H1 (cell line): ENCODE measurements at regions not wholly inside any gene's neighbourhood (a gene's known extent, or its start where the extent isn't known, plus 50 kb on each side); places are given as distances from the start of the nearest gene placed in this dataset.
"Not testable (repeated sequence)": the region's sequence is repeated elsewhere in the genome, so short reads cannot be mapped to it uniquely, and the experiment has no call there.

Experiments used
- CTCF ChIA-PET: fragments of 300-600 bp; sonication (Branson Sonifier 250); formaldehyde crosslinking; loops from one replicate; lab custom pipeline; 2021; ENCODE audit not compliant: partially characterized antibody; lab: Charles Lee
- POLR2A ChIA-PET: fragments of 300-600 bp; sonication (Branson Sonifier 250); formaldehyde crosslinking; loops from one replicate; lab custom pipeline; 2021; ENCODE audit warnings: inconsistent platforms; ENCODE audit not compliant: partially characterized antibody; lab: Charles Lee
- DNase-seq, 2 experiments: peaks; one replicate each; pipeline versions ENCODE4 v3.0.0 to v3.0.0-alpha.2; 2010 to 2022; ENCODE audit warnings: low spot score in 2 of 2, low read depth in 1 of 2, mixed read lengths in 1 of 2
- FAIRE-seq: peaks from 2 replicates; lab custom pipeline; 2011; peaks lifted over from hg19 to GRCh38; lab: Jason Lieb, UNC
- H2AFZ ChIP-seq: 2 replicates; pipeline ENCODE4 v1.8.1; 2012; ENCODE audit warnings: low read length, inconsistent platforms
- H2AK5ac ChIP-seq: 2 replicates; pipeline ENCODE4 v1.6.1; 2013; ENCODE audit warnings: low read depth, low read length
- H2BK120ac ChIP-seq: replicated peaks from 2 replicates; pipeline ENCODE3; 2013; ENCODE audit warnings: low read depth, low read length, inconsistent platforms
- H2BK12ac ChIP-seq: 2 replicates; pipeline ENCODE4 v1.6.1; 2013; ENCODE audit warnings: low read depth, low read length
- H2BK15ac ChIP-seq: 2 replicates; pipeline ENCODE4 v1.6.1; 2013; ENCODE audit warnings: low read length
- H2BK20ac ChIP-seq: 2 replicates; pipeline ENCODE4 v1.6.1; 2013; ENCODE audit warnings: low read length
- H2BK5ac ChIP-seq: 2 replicates; pipeline ENCODE4 v1.6.1; 2013; ENCODE audit warnings: low read depth, low read length
- H3K14ac ChIP-seq: 2 replicates; pipeline ENCODE4 v1.6.1; 2013; ENCODE audit warnings: inconsistent platforms; ENCODE audit not compliant: insufficient read length
- H3K18ac ChIP-seq: 2 replicates; pipeline ENCODE4 v1.6.1; 2013; ENCODE audit warnings: low read length; ENCODE audit errors: extremely low read depth
- H3K23ac ChIP-seq: 2 replicates; pipeline ENCODE4 v1.6.1; 2013; ENCODE audit warnings: inconsistent platforms; ENCODE audit not compliant: insufficient read length
- H3K23me2 ChIP-seq: 2 replicates; pipeline ENCODE4 v1.6.1; 2013; ENCODE audit warnings: low read depth, low read length
- H3K27ac ChIP-seq: 2 replicates; pipeline ENCODE4 v1.6.1; 2011; ENCODE audit warnings: low read depth, low read length, inconsistent platforms
- H3K27me3 ChIP-seq, 4 experiments: replicated peaks in 1 of 4; 1 replicate in 1 of 4; 2 replicates in 3 of 4; pipeline versions ENCODE4 v1.6.1 to v1.8.1; 2011 to 2013; ENCODE audit warnings: low read length in 3 of 4, mild to moderate bottlenecking in 3 of 4, inconsistent platforms in 2 of 4, mixed read lengths in 2 of 4, moderate library complexity in 1 of 4; ENCODE audit not compliant: control insufficient read depth in 3 of 4, insufficient read depth in 3 of 4; ENCODE audit errors: extremely low read depth in 1 of 4
- H3K36me3 ChIP-seq, 4 experiments: 2 replicates each; pipeline versions ENCODE4 v1.6.1 to v1.8.1; 2011 to 2013; ENCODE audit warnings: mild to moderate bottlenecking in 4 of 4, low read length in 3 of 4, moderate library complexity in 2 of 4, control low read depth in 1 of 4, inconsistent platforms in 1 of 4; ENCODE audit not compliant: insufficient read depth in 4 of 4, control insufficient read depth in 2 of 4
- H3K4ac ChIP-seq: replicated peaks from 2 replicates; pipeline ENCODE3; 2013; ENCODE audit warnings: low read length, low read depth, mixed read lengths, inconsistent platforms; ENCODE audit not compliant: insufficient read length
- H3K4me1 ChIP-seq, 4 experiments: replicated peaks in 1 of 4; 1 replicate in 1 of 4; 2 replicates in 3 of 4; pipeline versions ENCODE4 v1.6.1 to v1.8.1; 2011 to 2013; ENCODE audit warnings: low read length in 3 of 4, inconsistent platforms in 2 of 4, mixed read lengths in 1 of 4; ENCODE audit not compliant: insufficient read depth in 4 of 4, control insufficient read depth in 3 of 4
- H3K4me2 ChIP-seq, 2 experiments: 2 replicates each; pipeline versions ENCODE4 v1.6.1 to v1.8.1; 2011 to 2013; ENCODE audit warnings: low read depth in 2 of 2, low read length in 2 of 2, control low read depth in 1 of 2, inconsistent platforms in 1 of 2, mild to moderate bottlenecking in 1 of 2; ENCODE audit not compliant: insufficient read depth in 1 of 2
- H3K4me3 ChIP-seq, 4 experiments: fragments of 200-600, 300-600 bp in 1 of 4; sonication (generic), shearing (Covaris generic), sonication (Bioruptor Twin) in 1 of 4; 2 replicates each; pipeline versions ENCODE4 v1.5.1 to v1.8.1; 2011 to 2016; ENCODE audit warnings: low read length in 4 of 4, low read depth in 3 of 4, control low read depth in 2 of 4, inconsistent platforms in 2 of 4, mild to moderate bottlenecking in 2 of 4, mixed read lengths in 1 of 4, moderate library complexity in 1 of 4; ENCODE audit not compliant: insufficient read depth in 2 of 4; ENCODE audit errors: extremely low read depth in 1 of 4
- H3K56ac ChIP-seq: replicated peaks from 2 replicates; pipeline ENCODE3; 2013; ENCODE audit warnings: low read depth, mild to moderate bottlenecking, mixed read lengths, low read length, inconsistent platforms; ENCODE audit not compliant: insufficient read length
- H3K79me1 ChIP-seq: 2 replicates; pipeline ENCODE4 v1.6.1; 2013; ENCODE audit warnings: low read depth, low read length, control low read depth
- H3K79me2 ChIP-seq, 2 experiments: 2 replicates each; pipeline versions ENCODE4 v1.6.1 to v1.8.1; 2012 to 2013; ENCODE audit warnings: low read length in 2 of 2, mild to moderate bottlenecking in 2 of 2, inconsistent platforms in 1 of 2; ENCODE audit not compliant: insufficient read depth in 2 of 2, control insufficient read depth in 1 of 2
- H3K9ac ChIP-seq, 4 experiments: replicated peaks in 1 of 4; 1 replicate in 1 of 4; 2 replicates in 3 of 4; pipeline versions ENCODE4 v1.6.1 to v1.8.1; 2011 to 2013; ENCODE audit warnings: low read depth in 3 of 4, low read length in 3 of 4, control low read depth in 2 of 4, mild to moderate bottlenecking in 2 of 4, moderate library complexity in 2 of 4, inconsistent platforms in 1 of 4; ENCODE audit errors: extremely low read depth in 1 of 4
- H3K9me3 ChIP-seq, 2 experiments: 2 replicates each; pipeline versions ENCODE4 v1.6.1 to v1.8.1; 2012 to 2013; ENCODE audit warnings: mild to moderate bottlenecking in 2 of 2, moderate library complexity in 2 of 2, control low read depth in 1 of 2, inconsistent platforms in 1 of 2, low read depth in 1 of 2, low read length in 1 of 2, mixed read lengths in 1 of 2; ENCODE audit not compliant: insufficient read depth in 2 of 2
- H4K20me1 ChIP-seq, 2 experiments: replicated peaks in 1 of 2; 2 replicates each; pipeline versions ENCODE3 to v1.8.1; 2011 to 2013; ENCODE audit warnings: inconsistent platforms in 2 of 2, low read length in 2 of 2, mild to moderate bottlenecking in 1 of 2; ENCODE audit not compliant: insufficient read depth in 2 of 2, control insufficient read depth in 1 of 2
- H4K5ac ChIP-seq: 2 replicates; pipeline ENCODE4 v1.6.1; 2013; ENCODE audit warnings: low read length, low read depth, mixed read lengths, inconsistent platforms; ENCODE audit not compliant: insufficient read length
- H4K8ac ChIP-seq: 2 replicates; pipeline ENCODE4 v1.8.0; 2013; ENCODE audit warnings: mild to moderate bottlenecking, moderate library complexity, low read length, inconsistent platforms; ENCODE audit not compliant: insufficient read depth; ENCODE audit errors: extremely low read depth
- H4K91ac ChIP-seq: replicated peaks from 2 replicates; pipeline ENCODE3; 2013; ENCODE audit warnings: low read length, mixed read lengths, inconsistent platforms; ENCODE audit not compliant: insufficient read length
- WGBS, 2 experiments: shearing (Covaris generic) in 1 of 2; methylation state at CpG; one replicate each; pipeline versions ENCODE4 v1.1.6 to v1.1.7; 2013 to 2015; ENCODE audit warnings: low lambda C conversion rate in 2 of 2, mixed read lengths in 2 of 2, inconsistent platforms in 1 of 2, low coverage in 1 of 2, missing lambda C conversion rate in 1 of 2; ENCODE audit not compliant: insufficient replicate concordance in 2 of 2, insufficient coverage in 1 of 2, insufficient read length in 1 of 2; ENCODE audit errors: extremely low coverage in 1 of 2, missing lambda C conversion rate in 1 of 2; 5-methylcytosine and 5-hydroxymethylcytosine counted together

DNA sequence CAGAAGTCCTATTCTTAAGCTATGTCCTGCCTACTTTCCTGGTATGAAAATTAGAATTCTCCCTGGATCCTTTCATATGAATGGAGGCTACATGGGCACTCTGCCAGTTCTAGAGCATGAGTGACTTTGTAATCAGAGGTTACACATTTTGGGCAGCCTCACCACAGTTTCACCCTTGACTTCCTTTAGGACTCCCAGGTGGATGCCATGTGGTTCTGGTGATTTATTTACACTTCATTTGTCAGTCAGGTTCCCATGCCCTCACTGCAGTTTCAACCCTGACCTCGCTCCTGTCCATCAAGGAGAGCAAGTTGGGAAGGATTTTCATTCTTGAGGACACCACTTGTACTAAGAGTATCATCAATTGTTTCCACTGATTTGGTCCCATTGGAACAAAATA lies 344.4 kb upstream of the FRG2C start:
- H2BK12ac ChIP-seq, H2BK120ac ChIP-seq, H3K56ac ChIP-seq, H3K4me3 ChIP-seq, H2BK15ac ChIP-seq, DNase-seq, H4K91ac ChIP-seq, H3K4me1 ChIP-seq, FAIRE-seq, H3K9ac ChIP-seq, H3K14ac ChIP-seq, H3K27ac ChIP-seq, H3K23me2 ChIP-seq, H3K4me2 ChIP-seq, H3K4ac ChIP-seq, H3K36me3 ChIP-seq, H3K27me3 ChIP-seq, H3K79me2 ChIP-seq, H3K18ac ChIP-seq, H3K23ac ChIP-seq, H4K20me1 ChIP-seq, H3K79me1 ChIP-seq, H2BK5ac ChIP-seq, H3K9me3 ChIP-seq, POLR2A ChIA-PET, H2BK20ac ChIP-seq, H4K5ac ChIP-seq, H2AK5ac ChIP-seq, H4K8ac ChIP-seq, H2AFZ ChIP-seq: not testable (repeated sequence)
- CTCF ChIA-PET, result interaction anchor here (1.5 kb wide), 1 partner anchor 8 kb away, joined by 3 read pairs; no protein-coding TSS in a partner anchor
- 82% methylated on average over 1 of the region's 1 CpG; no CpG with 5 or more reads in 1 of the 2 experiments for WGBS, 2 experiments
